Left colon (tissue), 2 donors: ENCODE measurements at regions not wholly inside any gene's neighbourhood (a gene's known extent, or its start where the extent isn't known, plus 50 kb on each side); places are given as distances from the start of the nearest gene placed in this dataset.

Experiments
- ATAC-seq: fragments of 200-7000 bp; cut with Tn5 transposase; one replicate; pipeline ENCODE4 v1.9.1; 2020; ENCODE audit warnings: mild to moderate bottlenecking, moderate library complexity
- DNase-seq, 2 donors: peaks; one replicate each; pipeline ENCODE4 v3.0.0-alpha.2; 2020
- intact Hi-C, 2 donors: fragments of 100-400 bp; cut with DNase I in 1 of 2; cut with micrococcal nuclease in 1 of 2; formaldehyde crosslinking; loops; one replicate each; pipeline versions ENCODE4 v1.11.2 to v1.14.0; 2022; cut with DNase I, micrococcal nuclease
- donor health status: DM: no; HTN: no; CAD: no.
- donor health status: DM: yes; HTN: yes; CAD: no.

DNA sequence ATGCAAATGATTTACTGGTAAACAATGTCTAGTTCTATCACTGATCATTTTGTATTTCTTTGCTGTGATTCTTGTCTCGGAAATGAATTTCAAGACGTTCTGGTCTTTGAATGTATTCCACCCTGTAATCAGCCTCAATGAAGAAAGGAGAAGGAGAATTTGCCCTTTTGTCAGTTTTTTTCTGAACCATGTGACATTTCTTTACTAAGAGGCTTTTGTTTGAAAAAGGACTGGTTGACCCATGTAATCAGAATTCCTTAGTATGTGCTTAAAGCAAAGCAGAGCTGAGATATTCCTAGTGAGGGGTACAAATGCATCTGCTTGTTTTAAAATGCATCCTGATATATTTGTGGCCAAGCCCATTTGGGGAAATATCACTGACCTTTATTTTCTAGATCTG, 581.6 kb downstream of the ETV1 start:
- ATAC-seq, result no peak
- no peak for DNase-seq
- intact Hi-C loops, result no loop called here

GRCh38 chr7:13411151-13411550, 578.3 kb downstream of the ETV1 start:
- no peak for ATAC-seq
- no peak for DNase-seq
- intact Hi-C loops, result no loop called here

DNA sequence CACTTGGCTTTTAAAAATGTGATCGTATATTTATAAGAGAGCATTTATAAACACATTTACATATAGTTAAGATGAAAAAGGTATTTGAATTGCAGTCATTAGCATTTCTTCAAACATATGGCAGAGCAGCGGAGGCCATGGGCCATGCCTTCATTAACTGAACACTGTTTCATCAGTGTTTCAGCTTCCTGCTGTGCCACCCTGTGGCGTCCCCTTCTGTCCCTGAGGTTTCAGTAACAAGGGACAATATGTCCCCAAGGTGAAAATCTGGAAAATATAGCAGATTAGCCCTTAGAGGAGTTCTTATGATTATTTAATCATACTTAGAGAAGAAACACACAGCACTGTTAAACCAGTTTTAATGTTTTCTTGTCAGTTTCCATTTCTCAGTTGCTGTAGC, 577.8 kb downstream of the ETV1 start:
- intact Hi-C loops, result no loop called here
- ATAC-seq (no peak), DNase-seq (no peak)

GRCh38 chr7:13414181-13414580, 575.3 kb downstream of the ETV1 start:
- intact Hi-C loops, result no loop called here
- no peak for ATAC-seq

DNA sequence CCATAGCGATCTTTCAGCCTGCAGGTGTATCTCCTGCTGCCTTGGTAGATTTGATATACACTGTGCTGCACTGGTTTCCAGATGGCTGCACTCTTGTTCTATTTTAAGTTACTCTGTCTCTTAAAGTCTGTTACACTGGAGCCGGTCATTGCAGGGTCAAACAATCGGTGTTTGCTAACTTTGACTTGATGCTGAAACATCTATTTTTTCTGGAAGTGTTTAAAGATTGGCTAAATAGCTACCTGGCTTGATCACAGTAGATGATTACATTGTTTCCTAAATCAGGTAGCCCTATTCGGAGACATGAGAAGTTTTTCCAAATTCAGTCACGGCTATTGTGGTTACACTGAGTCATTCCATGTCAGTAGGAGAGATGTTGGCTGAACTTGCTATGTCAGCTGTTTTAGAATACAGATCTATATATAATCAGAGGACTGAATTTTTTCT, 574.8 kb downstream of the ETV1 start:
- no peak for DNase-seq
- no peak for ATAC-seq
- intact Hi-C loops, result no loop called here

More at GRCh38 chr7:13414181-13414580, 575.3 kb downstream of the ETV1 start:
- no peak for DNase-seq

DNA sequence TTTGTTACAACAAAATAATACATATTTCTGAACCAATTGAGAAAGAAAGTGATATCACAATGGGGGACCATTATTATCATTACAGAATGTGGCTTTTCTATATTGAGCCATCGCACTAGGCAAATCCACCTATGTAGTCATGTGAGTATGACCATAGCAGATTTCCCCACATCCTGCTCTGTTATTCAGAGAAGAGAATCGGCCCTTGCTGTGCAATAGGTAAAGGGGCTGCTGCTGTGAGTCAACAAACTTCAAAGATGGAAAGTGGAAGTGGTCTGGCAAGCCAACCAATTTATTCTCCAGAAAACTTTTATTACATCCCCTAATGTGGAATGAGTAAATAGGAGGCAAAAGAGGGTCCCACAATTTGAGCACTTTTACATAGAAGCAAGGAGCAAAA, 573.4 kb downstream of the ETV1 start:
- DNase-seq (no peak), ATAC-seq (no peak)
- intact Hi-C loops, result no loop called here

GRCh38 chr7:13416544-13416943, 572.9 kb downstream of the ETV1 start:
- DNase-seq (no peak), ATAC-seq (no peak)
- intact Hi-C loops, result no loop called here

DNA sequence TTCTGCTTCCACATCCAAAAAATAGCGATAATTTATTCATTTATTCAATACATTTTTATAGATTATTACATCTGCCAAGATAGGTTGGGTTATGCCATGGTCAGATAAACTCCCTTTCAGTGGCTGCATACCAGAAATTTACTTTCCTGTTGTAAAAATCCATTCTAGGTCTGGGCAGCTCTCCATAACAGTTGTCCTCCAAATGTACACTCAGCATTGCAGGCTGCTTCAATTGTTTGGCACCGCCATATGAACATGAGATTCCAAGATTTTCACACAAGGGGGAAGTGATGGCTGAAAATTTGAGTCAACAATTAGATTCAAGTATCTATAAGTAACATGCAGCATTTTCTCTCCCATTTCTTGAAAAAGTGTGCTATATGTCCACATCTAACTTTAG, 568.7 kb downstream of the ETV1 start:
- intact Hi-C loops, result no loop called here
- ATAC-seq (no peak), DNase-seq (no peak)

GRCh38 chr7:13421776-13422175, 567.7 kb downstream of the ETV1 start:
- intact Hi-C loops, result no loop called here
- DNase-seq (no peak), ATAC-seq (no peak)

- ATAC-seq (no peak), DNase-seq (no peak)
- intact Hi-C loops, result no loop called here
Measured at GRCh38 chr7:13433946-13434345, 555.5 kb downstream of the ETV1 start.

DNA sequence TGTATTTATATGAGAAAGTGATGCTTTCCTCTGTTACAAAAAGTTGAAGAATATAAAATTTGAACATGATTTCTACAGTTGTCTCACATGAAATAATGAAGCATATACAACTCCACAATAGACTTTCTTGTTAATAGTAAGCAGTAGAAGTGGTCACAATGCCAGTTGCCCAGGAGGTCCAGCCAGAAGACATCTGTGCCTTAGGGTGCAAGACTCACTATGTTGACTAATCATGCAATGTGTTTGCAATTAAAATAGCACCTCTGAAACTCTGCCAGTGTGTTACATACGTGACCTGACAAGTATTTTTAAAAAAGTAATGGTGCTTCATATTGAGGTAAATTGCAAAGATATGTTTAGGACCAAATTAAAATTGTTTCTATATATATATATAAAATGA, 547.2 kb downstream of the ETV1 start:
- DNase-seq (no peak), ATAC-seq (no peak)
- intact Hi-C loops, result no loop called here

- ATAC-seq (no peak), DNase-seq (no peak)
- intact Hi-C loops, result no loop called here
Measured at GRCh38 chr7:13447637-13448036, 541.8 kb downstream of the ETV1 start.

DNA sequence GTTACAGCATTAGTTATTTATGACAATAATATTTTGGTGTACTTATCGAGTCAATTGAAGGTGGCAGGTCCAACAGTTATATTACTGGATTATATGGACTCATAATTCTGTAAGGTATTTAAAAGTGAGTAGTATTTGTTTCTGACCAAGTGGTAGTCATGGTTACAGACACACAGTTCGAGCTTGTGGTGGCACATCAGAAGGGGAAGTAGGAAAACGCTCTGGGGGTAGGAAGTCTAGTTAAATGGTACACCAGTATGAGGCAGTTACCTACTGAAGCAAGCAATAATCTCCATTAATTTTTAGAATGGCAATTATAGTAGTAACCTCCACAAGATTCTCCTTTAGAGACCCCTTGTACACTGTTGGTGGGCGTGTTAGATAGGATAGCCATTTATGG, 541.2 kb downstream of the ETV1 start:
- ATAC-seq, result no peak
- no peak for DNase-seq
- intact Hi-C loops, result no loop called here

DNA sequence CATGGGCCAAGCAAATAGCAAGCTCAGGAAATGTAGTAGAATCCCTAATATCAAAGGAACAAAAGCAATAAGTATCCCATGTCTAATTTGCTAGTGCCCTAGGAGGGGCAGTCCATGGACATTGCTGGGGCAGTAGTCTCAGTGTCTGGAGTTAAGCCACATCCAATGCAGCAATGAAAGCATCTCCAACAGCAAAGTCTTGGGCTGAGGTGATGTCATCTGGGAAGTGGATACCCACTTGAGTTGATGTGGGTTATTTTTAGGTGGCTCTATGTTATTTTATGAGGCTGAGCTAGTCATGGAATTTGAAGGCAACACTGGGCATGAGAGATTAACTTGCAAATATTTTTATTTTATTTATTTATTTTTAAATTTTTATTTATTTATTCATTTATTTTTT, 540.0 kb downstream of the ETV1 start:
- ATAC-seq (no peak), DNase-seq (no peak)
- intact Hi-C loops, result no loop called here

DNA sequence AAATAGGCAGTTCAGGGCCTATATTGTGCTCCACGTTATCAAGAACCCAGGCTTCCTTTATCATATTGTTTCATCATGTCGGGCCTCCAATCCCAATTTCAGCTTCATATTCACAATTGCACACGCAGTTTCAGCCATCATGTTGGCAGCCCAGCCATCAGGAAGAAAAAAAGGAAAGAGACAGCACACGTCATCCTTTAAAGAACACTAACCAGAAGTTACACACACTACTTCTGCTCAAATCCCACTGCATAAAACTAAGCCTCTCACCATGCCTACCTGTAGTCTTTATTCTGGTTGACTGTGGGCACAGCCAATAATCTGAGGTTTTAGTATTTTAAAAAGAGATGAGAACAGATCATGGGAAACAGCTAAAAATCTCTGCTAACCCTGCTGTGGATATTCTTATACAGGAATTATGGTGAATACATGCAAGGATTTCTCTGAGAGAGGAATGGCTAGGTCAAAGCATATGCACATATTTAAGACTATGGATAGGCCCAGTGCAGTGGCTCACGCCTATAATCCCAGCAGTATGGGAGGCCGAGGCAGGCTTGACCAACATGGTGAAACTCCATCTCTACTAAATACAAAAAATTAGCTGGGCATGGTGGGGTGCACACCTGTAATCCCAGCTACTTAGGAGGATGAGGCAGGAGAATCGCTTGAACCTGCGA, 534.4 kb downstream of the ETV1 start:
- ATAC-seq, result no peak
- intact Hi-C loops, result no loop called here

DNA sequence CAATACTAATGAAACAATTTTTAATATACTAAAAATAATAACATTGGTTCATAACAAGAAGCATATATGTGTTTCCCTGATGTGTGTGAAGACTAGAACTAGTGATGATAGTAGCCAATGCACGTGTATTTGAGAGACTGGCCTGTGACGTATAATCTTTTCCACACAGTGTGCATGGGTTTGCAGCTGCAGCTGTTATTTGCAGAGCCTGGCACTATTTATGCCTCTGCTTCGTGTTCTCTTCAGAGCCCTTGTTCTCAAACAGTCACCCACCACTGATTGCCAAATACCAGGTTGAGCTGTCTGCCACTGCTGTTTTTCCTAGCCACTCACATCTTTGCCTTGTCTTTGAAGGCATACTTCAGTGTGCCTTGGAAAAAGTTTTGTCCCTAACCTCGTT, 531.7 kb downstream of the ETV1 start:
- intact Hi-C loops, result no loop called here
- ATAC-seq (no peak), DNase-seq (no peak)

More for the DNA sequence above, 534.4 kb downstream of the ETV1 start:
- DNase-seq, result no peak

DNA sequence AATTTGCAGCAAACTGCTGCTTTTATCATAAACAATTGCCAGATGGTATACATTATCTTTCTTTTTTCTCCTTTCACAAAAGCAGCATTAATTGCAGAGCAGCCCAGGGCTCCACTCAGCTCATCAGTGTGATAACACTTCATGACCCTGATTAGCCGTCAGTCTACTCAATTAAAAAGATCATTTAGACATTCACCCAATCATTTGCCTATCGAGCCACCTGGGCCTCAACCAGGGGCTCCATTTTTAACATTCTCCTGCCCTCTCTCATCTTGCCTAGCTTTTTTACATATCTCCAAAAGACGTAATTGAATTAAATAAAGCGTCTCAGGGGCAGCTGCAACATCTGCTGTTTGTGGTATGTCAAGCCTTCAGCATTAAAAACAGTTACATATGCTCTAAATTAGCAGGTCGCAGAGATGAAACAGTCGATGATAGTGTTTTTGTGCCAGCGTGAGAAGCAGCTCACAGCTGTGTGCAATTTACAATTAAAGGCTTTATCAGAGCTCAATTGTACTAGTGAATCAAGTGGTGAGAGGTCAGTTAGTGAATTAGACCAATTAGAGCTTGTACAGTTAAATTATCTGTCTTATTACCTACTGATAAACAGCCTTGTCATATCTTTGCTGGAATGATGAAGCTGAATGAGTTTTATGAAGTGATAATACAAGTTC, 522.5 kb downstream of the ETV1 start:
- intact Hi-C loops, result no loop called here
- DNase-seq, result no peak

GRCh38 chr7:13476881-13477444, 512.5 kb downstream of the ETV1 start:
- ATAC-seq (no peak), DNase-seq (no peak)
- intact Hi-C loops, result no loop called here

More for the DNA sequence above, 522.5 kb downstream of the ETV1 start:
- ATAC-seq, result no peak

- intact Hi-C loops, result no loop called here
- ATAC-seq, result no peak
Measured at GRCh38 chr7:13489386-13489785, 500.1 kb downstream of the ETV1 start.

GRCh38 chr7:13496976-13497375, 492.5 kb downstream of the ETV1 start:
- no peak for ATAC-seq
- intact Hi-C loops, result no loop called here

More at GRCh38 chr7:13489386-13489785, 500.1 kb downstream of the ETV1 start:
- no peak for DNase-seq

More at GRCh38 chr7:13496976-13497375, 492.5 kb downstream of the ETV1 start:
- no peak for DNase-seq
